K562 (cell line): ENCODE measurements at regions not wholly inside any gene's neighbourhood (a gene's known extent, or its start where the extent isn't known, plus 50 kb on each side); places are given as distances from the start of the nearest gene placed in this dataset.

ENCODE experiments used
- CHD2 ChIP-seq: IDR thresholded peaks from 2 replicates; pipeline ENCODE4 v1.6.1; 2011; ENCODE audit warnings: low read depth, low read length
- CTCF ChIP-seq, 3 experiments: IDR thresholded peaks in 2 of 3; conservative IDR thresholded peaks in 1 of 3; 2 replicates each; pipeline ENCODE4 v1.5.1; 2011 to 2012; ENCODE audit warnings: low read length in 3 of 3, mild to moderate bottlenecking in 3 of 3, control low read depth in 2 of 3, improper control_type of control experiment in 1 of 3, inconsistent platforms in 1 of 3, low read depth in 1 of 3, mixed read lengths in 1 of 3, moderate library complexity in 1 of 3; ENCODE audit not compliant: insufficient read depth in 2 of 3
- HMG20B ChIP-seq: fragments of 250-450 bp; sonication (Bioruptor Pico); IDR thresholded peaks from 2 replicates; pipeline ENCODE4 v1.5.0; 2021; ENCODE audit warnings: mild to moderate bottlenecking
- HSF4 ChIP-seq: fragments of 250-450 bp; sonication (Bioruptor Pico); IDR thresholded peaks from 2 replicates; pipeline ENCODE4 v2.1.2; 2022; ENCODE audit warnings: mild to moderate bottlenecking, moderate library complexity, borderline replicate concordance
- KDM1A ChIP-seq, 2 experiments: fragments of 450-650 bp; IDR thresholded peaks; 2 replicates each; pipeline ENCODE4 v1.6.1; 2016; ENCODE audit warnings: mild to moderate bottlenecking in 2 of 2
- MEIS2 ChIP-seq: fragments of 450-650 bp; IDR thresholded peaks from 2 replicates; pipeline ENCODE4 v1.6.1; 2014; ENCODE audit warnings: mild to moderate bottlenecking; ENCODE audit not compliant: partially characterized antibody
- POLR2A ChIP-seq: fragments of 450-650 bp; conservative IDR thresholded peaks from 2 replicates; pipeline ENCODE4 v1.6.1; 2016
- RBM17 ChIP-seq: fragments of 200-400 bp; formaldehyde crosslinking; IDR thresholded peaks from 2 replicates; pipeline ENCODE4 v1.6.1; 2017; ENCODE audit warnings: low read depth, mild to moderate bottlenecking, low read length, borderline replicate concordance
- SIX5 ChIP-seq, 2 experiments: IDR thresholded peaks; 2 replicates each; pipeline ENCODE4 v1.6.1; 2011; ENCODE audit warnings: low read length in 2 of 2, borderline replicate concordance in 1 of 2, low read depth in 1 of 2, mild to moderate bottlenecking in 1 of 2, moderate library complexity in 1 of 2; ENCODE audit not compliant: insufficient read depth in 1 of 2
- SMAD1 ChIP-seq: fragments of 150-350 bp; IDR thresholded peaks from 2 replicates; pipeline ENCODE4 v1.6.1; 2014; ENCODE audit warnings: low read length, low read depth; ENCODE audit not compliant: partially characterized antibody
- ZBTB8A ChIP-seq: fragments of 450-650 bp; IDR thresholded peaks from 2 replicates; pipeline ENCODE4 v1.6.1; 2018; ENCODE audit warnings: mild to moderate bottlenecking, moderate library complexity; ENCODE audit not compliant: partially characterized antibody
- ZNF830 ChIP-seq: fragments of 250-450 bp; sonication (Bioruptor Pico); IDR thresholded peaks from 2 replicates; pipeline ENCODE4 v1.5.0; 2021; ENCODE audit warnings: mild to moderate bottlenecking
- TF ChIP-seq, protein P1 (sequence below): fragments of 450-650 bp; formaldehyde crosslinking; IDR thresholded peaks from 2 replicates; pipeline ENCODE4 v1.4.0; 2022; ENCODE audit warnings: mild to moderate bottlenecking, moderate library complexity

- no peak for TF ChIP-seq SIX5 (IDR thresholded peaks at IDR 0.05; ENCODE audit: borderline replicate concordance in 1 of 2, insufficient read depth in 1 of 2, low read depth in 1 of 2, low read length in 2 of 2)
- TF ChIP-seq RBM17: no peak
- no peak for TF ChIP-seq KDM1A (IDR thresholded peaks at IDR 0.05)
- TF ChIP-seq MEIS2: no peak
- TF ChIP-seq HMG20B (CRISPR knock-in tag): no peak
- no peak for TF ChIP-seq SMAD1
- no peak for TF ChIP-seq POLR2A
- TF ChIP-seq, protein P1, sequence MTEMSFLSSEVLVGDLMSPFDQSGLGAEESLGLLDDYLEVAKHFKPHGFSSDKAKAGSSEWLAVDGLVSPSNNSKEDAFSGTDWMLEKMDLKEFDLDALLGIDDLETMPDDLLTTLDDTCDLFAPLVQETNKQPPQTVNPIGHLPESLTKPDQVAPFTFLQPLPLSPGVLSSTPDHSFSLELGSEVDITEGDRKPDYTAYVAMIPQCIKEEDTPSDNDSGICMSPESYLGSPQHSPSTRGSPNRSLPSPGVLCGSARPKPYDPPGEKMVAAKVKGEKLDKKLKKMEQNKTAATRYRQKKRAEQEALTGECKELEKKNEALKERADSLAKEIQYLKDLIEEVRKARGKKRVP (CRISPR knock-in tag): no peak
- TF ChIP-seq CTCF (IDR thresholded peaks at IDR 0.05 in 2 of 3, conservative IDR thresholded peaks at IDR 0.05 in 1 of 3; ENCODE audit: insufficient read depth in 2 of 3, low read depth in 1 of 3, low read length in 3 of 3): no peak
- no peak for TF ChIP-seq HSF4
- no peak for TF ChIP-seq ZBTB8A
- no peak for TF ChIP-seq ZNF830 (CRISPR knock-in tag)
- no peak for TF ChIP-seq CHD2
Measured at GRCh38 chr15:72861354-72861910, 77.9 kb upstream of the ADPGK start.
